PFSK-1 (cell line): ENCODE measurements at regions not wholly inside any gene's neighbourhood (a gene's known extent, or its start where the extent isn't known, plus 50 kb on each side); places are given as distances from the start of the nearest gene placed in this dataset.

Source experiments
- FOXP2 ChIP-seq: optimal IDR thresholded peaks from 2 replicates; pipeline ENCODE3; 2011; ENCODE audit warnings: borderline replicate concordance, control low read depth, inconsistent platforms; ENCODE audit not compliant: insufficient read depth; ENCODE audit errors: extremely low read length, extremely low read depth
- POLR2AphosphoS5 ChIP-seq: IDR thresholded peaks from 2 replicates; pipeline ENCODE4 v1.6.1; 2012; ENCODE audit warnings: low read depth, mild to moderate bottlenecking, control low read depth, low read length, moderate library complexity
- SIN3A ChIP-seq: IDR thresholded peaks from 2 replicates; pipeline ENCODE4 v1.6.1; 2012; ENCODE audit warnings: mild to moderate bottlenecking, low read length, moderate library complexity, borderline replicate concordance; ENCODE audit not compliant: insufficient read depth
- TAF1 ChIP-seq: IDR thresholded peaks from 2 replicates; pipeline ENCODE4 v1.6.1; 2012; ENCODE audit warnings: low read length, control low read depth, borderline replicate concordance; ENCODE audit not compliant: insufficient read depth
- TF ChIP-seq, protein P1 (sequence below), 2 experiments: IDR thresholded peaks; 2 replicates each; pipeline versions ENCODE4 v1.6.1 to v1.8.0; 2011 to 2012; ENCODE audit warnings: low read depth in 2 of 2, low read length in 2 of 2, control low read depth in 1 of 2, inconsistent platforms in 1 of 2, mild to moderate bottlenecking in 1 of 2, moderate library complexity in 1 of 2; ENCODE audit not compliant: insufficient read depth in 1 of 2

DNA sequence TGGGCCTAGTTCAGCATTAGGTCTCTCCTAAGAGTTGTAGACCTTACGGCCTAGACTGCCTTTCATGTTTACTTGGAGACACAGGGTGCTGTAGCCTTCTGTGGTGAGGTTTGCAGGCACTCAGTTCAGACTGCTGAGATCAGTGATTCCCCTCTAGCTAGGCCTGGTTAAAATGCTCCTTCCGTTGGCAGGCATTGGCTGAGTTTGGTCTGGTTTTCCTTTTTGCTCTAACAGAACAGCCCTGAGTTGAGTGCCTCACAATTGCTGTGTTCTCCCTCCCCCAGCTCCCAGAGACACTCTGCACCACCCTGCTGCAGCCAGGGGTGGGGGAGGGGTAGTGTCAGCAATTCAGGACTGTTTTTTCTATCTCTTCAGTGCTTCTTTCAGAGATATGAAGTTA, 178.9 kb upstream of the DYRK2 start:
- TF ChIP-seq, protein P1, sequence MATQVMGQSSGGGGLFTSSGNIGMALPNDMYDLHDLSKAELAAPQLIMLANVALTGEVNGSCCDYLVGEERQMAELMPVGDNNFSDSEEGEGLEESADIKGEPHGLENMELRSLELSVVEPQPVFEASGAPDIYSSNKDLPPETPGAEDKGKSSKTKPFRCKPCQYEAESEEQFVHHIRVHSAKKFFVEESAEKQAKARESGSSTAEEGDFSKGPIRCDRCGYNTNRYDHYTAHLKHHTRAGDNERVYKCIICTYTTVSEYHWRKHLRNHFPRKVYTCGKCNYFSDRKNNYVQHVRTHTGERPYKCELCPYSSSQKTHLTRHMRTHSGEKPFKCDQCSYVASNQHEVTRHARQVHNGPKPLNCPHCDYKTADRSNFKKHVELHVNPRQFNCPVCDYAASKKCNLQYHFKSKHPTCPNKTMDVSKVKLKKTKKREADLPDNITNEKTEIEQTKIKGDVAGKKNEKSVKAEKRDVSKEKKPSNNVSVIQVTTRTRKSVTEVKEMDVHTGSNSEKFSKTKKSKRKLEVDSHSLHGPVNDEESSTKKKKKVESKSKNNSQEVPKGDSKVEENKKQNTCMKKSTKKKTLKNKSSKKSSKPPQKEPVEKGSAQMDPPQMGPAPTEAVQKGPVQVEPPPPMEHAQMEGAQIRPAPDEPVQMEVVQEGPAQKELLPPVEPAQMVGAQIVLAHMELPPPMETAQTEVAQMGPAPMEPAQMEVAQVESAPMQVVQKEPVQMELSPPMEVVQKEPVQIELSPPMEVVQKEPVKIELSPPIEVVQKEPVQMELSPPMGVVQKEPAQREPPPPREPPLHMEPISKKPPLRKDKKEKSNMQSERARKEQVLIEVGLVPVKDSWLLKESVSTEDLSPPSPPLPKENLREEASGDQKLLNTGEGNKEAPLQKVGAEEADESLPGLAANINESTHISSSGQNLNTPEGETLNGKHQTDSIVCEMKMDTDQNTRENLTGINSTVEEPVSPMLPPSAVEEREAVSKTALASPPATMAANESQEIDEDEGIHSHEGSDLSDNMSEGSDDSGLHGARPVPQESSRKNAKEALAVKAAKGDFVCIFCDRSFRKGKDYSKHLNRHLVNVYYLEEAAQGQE (IDR thresholded peaks at IDR 0.05; ENCODE audit: insufficient read depth in 1 of 2, low read depth in 2 of 2, low read length in 2 of 2), result no peak
- TF ChIP-seq POLR2AphosphoS5 (no peak), SIN3A (no peak), TAF1 (no peak), FOXP2 (no peak)
